ENCODE measurements at regions not wholly inside any gene's neighbourhood (a gene's known extent, or its start where the extent isn't known, plus 50 kb on each side); places are given as distances from the start of the nearest gene placed in this dataset.

- intact Hi-C loops (cut with micrococcal nuclease), result no loop called here
Observed at GRCh38 chr13:103803349-103803748, 737.1 kb upstream of the SLC10A2 start.

- intact Hi-C loops (cut with micrococcal nuclease), result no loop called here
Observed at GRCh38 chr13:103799028-103799427, 732.8 kb upstream of the SLC10A2 start.

GRCh38 chr13:103795892-103796478, 729.8 kb upstream of the SLC10A2 start:
- intact Hi-C loops (cut with micrococcal nuclease), result no loop called here

- intact Hi-C loops (cut with micrococcal nuclease), result no loop called here
Observed at GRCh38 chr13:103794526-103794925, 728.3 kb upstream of the SLC10A2 start.

GRCh38 chr13:103788061-103788652, 721.9 kb upstream of the SLC10A2 start:
- intact Hi-C loops (cut with micrococcal nuclease), result no loop called here

- intact Hi-C loops (cut with micrococcal nuclease), result no loop called here
Observed at GRCh38 chr13:103772576-103772975, 706.4 kb upstream of the SLC10A2 start.

- intact Hi-C loops (cut with micrococcal nuclease), result no loop called here
Observed at GRCh38 chr13:103762523-103762922, 696.3 kb upstream of the SLC10A2 start.

GRCh38 chr13:103759361-103759760, 693.1 kb upstream of the SLC10A2 start:
- intact Hi-C loops (cut with micrococcal nuclease), result no loop called here

- intact Hi-C loops (cut with micrococcal nuclease), result no loop called here
Observed at GRCh38 chr13:103758222-103758621, 692.0 kb upstream of the SLC10A2 start.

GRCh38 chr13:103757361-103757760, 691.1 kb upstream of the SLC10A2 start:
- intact Hi-C loops (cut with micrococcal nuclease), result no loop called here

GRCh38 chr13:103754783-103755182, 688.6 kb upstream of the SLC10A2 start:
- intact Hi-C loops (cut with micrococcal nuclease), result no loop called here

GRCh38 chr13:103734837-103735236, 668.6 kb upstream of the SLC10A2 start:
- intact Hi-C loops (cut with micrococcal nuclease), result no loop called here

- intact Hi-C loops (cut with micrococcal nuclease), result no loop called here
Observed at GRCh38 chr13:103731959-103732358, 665.7 kb upstream of the SLC10A2 start.

- intact Hi-C loops (cut with micrococcal nuclease), result no loop called here
Observed at GRCh38 chr13:103730407-103730806, 664.2 kb upstream of the SLC10A2 start.

- intact Hi-C loops (cut with micrococcal nuclease), result no loop called here
Observed at GRCh38 chr13:103726808-103727207, 660.6 kb upstream of the SLC10A2 start.

- intact Hi-C loops (cut with micrococcal nuclease), result no loop called here
Observed at GRCh38 chr13:103716718-103717117, 650.5 kb upstream of the SLC10A2 start.

- intact Hi-C loops (cut with micrococcal nuclease), result no loop called here
Observed at GRCh38 chr13:103715335-103715734, 649.1 kb upstream of the SLC10A2 start.

- intact Hi-C loops (cut with micrococcal nuclease), result no loop called here
Observed at GRCh38 chr13:103703246-103703645, 637.0 kb upstream of the SLC10A2 start.

GRCh38 chr13:103698000-103698399, 631.8 kb upstream of the SLC10A2 start:
- intact Hi-C loops (cut with micrococcal nuclease), result no loop called here

- intact Hi-C loops (cut with micrococcal nuclease), result no loop called here
Observed at GRCh38 chr13:103695320-103695719, 629.1 kb upstream of the SLC10A2 start.

GRCh38 chr13:103694471-103694870, 628.3 kb upstream of the SLC10A2 start:
- intact Hi-C loops (cut with micrococcal nuclease), result no loop called here

GRCh38 chr13:103694033-103694432, 627.8 kb upstream of the SLC10A2 start:
- intact Hi-C loops (cut with micrococcal nuclease), result no loop called here

GRCh38 chr13:103692442-103692841, 626.2 kb upstream of the SLC10A2 start:
- intact Hi-C loops (cut with micrococcal nuclease), result no loop called here

Measured in T-helper 1 cell treated with Interleukin-12 subunit alpha and Interleukin-12 subunit beta and Interleukin-4 antibody, amounts not matched to agents 30 ng/mL and 1 ng/mL, for 36 hours (primary cell).